DND-41 (cell line): ENCODE measurements at regions not wholly inside any gene's neighbourhood (a gene's known extent, or its start where the extent isn't known, plus 50 kb on each side); places are given as distances from the start of the nearest gene placed in this dataset.

Experiments
- CTCF ChIP-seq: IDR thresholded peaks from 2 replicates; pipeline ENCODE4 v1.5.1; 2012; ENCODE audit warnings: borderline replicate concordance, low read length, moderate library complexity, mild to moderate bottlenecking; ENCODE audit not compliant: poor library complexity, severe bottlenecking; ENCODE audit errors: extremely low read depth
- EZH2 ChIP-seq: IDR thresholded peaks from 3 replicates; pipeline ENCODE4 v1.6.1; 2012; ENCODE audit warnings: borderline replicate concordance, low read depth, mild to moderate bottlenecking, moderate library complexity, low read length, inconsistent platforms; ENCODE audit not compliant: severe bottlenecking

- TF ChIP-seq CTCF = no peak
- no peak for TF ChIP-seq EZH2
Observed at GRCh38 chr17:33373273-33373672, 80.2 kb upstream of the ASIC2 start.
